ENCODE measurements at regions not wholly inside any gene's neighbourhood (a gene's known extent, or its start where the extent isn't known, plus 50 kb on each side); places are given as distances from the start of the nearest gene placed in this dataset.

DNA sequence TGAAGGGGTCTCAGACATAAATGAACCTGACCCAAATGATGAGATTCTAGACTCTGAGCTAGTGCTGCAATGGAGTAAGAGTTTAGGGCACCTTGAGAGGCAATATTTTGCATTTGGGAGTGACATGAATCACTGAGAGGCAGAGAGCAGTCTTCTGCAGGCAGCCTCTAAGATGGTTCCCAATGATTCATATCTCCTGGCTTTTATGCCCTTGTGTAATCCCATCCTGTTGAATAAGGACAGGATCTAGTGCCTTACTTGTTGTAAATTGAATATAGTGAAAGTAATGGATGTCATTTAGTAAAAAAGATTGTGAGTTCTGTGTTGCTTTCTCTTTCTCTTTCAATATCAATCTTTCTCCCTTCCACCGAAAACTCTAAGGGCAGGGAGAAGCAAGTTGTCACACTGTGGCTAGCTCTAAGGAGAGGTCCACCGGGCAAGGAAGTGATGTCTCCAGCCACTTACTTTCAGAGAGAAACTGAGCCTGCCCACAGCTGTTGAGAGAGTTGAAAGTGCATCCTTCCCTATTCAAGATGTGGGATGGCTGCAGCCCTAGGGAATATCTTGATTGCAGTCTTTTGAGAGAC lies 144.7 kb downstream of the TRIB2 start:
- TF ChIP-seq ZMYM4 (CRISPR knock-in tag; IDR thresholded peaks at IDR 0.05), result no peak
- TF ChIP-seq PHF5A (CRISPR knock-in tag; IDR thresholded peaks at IDR 0.05; ENCODE audit: low read depth, unreplicated experiment), result no peak
- TF ChIP-seq ZNF660 (CRISPR knock-in tag; IDR thresholded peaks at IDR 0.05; ENCODE audit: borderline replicate concordance, low read depth), result no peak
- no peak for TF ChIP-seq GATA4 (IDR thresholded peaks at IDR 0.05; ENCODE audit: borderline replicate concordance, low read depth)
- TF ChIP-seq ZBTB1 (CRISPR knock-in tag; IDR thresholded peaks at IDR 0.05; ENCODE audit: borderline replicate concordance), result no peak
- no peak for TF ChIP-seq NFE2L2 (IDR thresholded peaks at IDR 0.05; ENCODE audit: low read length)
- TF ChIP-seq FLYWCH1 (CRISPR knock-in tag; IDR thresholded peaks at IDR 0.05), result no peak
- no peak for TF ChIP-seq SOX6 (IDR thresholded peaks at IDR 0.05)
- TF ChIP-seq SOX6 (CRISPR knock-in tag; IDR thresholded peaks at IDR 0.05), result no peak
- TF ChIP-seq SMARCE1 (IDR thresholded peaks at IDR 0.05; ENCODE audit: borderline replicate concordance), result no peak
- no peak for TF ChIP-seq HMG20B (CRISPR knock-in tag; conservative IDR thresholded peaks at IDR 0.05)
- H3K79me2 ChIP-seq (ENCODE audit: insufficient read depth, low read length), result no peaks in the 10 kb centered on the region
- DNase-seq (ENCODE audit: low spot score), result no peak
- H3K27me3 ChIP-seq (ENCODE audit: control insufficient read depth in 1 of 2, insufficient read depth in 2 of 2, low read length in 2 of 2), result no peaks in the 10 kb centered on the region
- no peak overlapping the region for H3K27ac ChIP-seq (ENCODE audit: extremely low read length, insufficient read depth, low read length)
- ChIA-PET POLR2A (no interaction called here), CTCF (ENCODE audit: low intra/inter-chr PET ratio, low total read pairs) (no interaction called here)
- no peaks in the 10 kb centered on the region for H3K4me1 ChIP-seq (ENCODE audit: insufficient read depth, low read length)
- no peaks in the 10 kb centered on the region for H3K36me3 ChIP-seq (replicated peaks in 1 of 2; ENCODE audit: control insufficient read depth in 1 of 2, insufficient read depth in 2 of 2, low read length in 2 of 2)
- no TSS peak for BruUV-seq (replicated peaks)
- no peak overlapping the region for H3K4me3 ChIP-seq (replicated peaks in 1 of 3; ENCODE audit: insufficient read depth in 1 of 3, low read depth in 2 of 3, low read length in 3 of 3)
- no peak for FAIRE-seq
- in situ Hi-C loops (cut with HindIII; ENCODE audit: extremely low pct_ligation_motif_present, low pct_unique_long_range_greater_than_20kb) (no loop called here), intact Hi-C loops (cut with micrococcal nuclease; ENCODE audit: unreplicated experiment) (no loop called here)
- H4K20me1 ChIP-seq (ENCODE audit: insufficient read depth, low read length), result no peaks in the 10 kb centered on the region
- no peak for ATAC-seq
- peaks cover 94% of the 10 kb centered on the region for H3K9me3 ChIP-seq (ENCODE audit: low read length)
- no peak overlapping the region for H2AFZ ChIP-seq (ENCODE audit: low read length)
- WGBS (ENCODE audit: low lambda C conversion rate), result 36% methylated on average over 2 of the region's 2 CpGs
- H3K4me2 ChIP-seq (ENCODE audit: low read depth, low read length), result no peak overlapping the region
- no peak overlapping the region for H3K9ac ChIP-seq (ENCODE audit: insufficient read depth, low read depth, low read length)

GRCh38 chr2:12862541-12862940 lies 145.8 kb downstream of the TRIB2 start:
- intact Hi-C loops (cut with micrococcal nuclease; ENCODE audit: unreplicated experiment), result no loop called here
- TF ChIP-seq ZNF101 (CRISPR knock-in tag; IDR thresholded peaks at IDR 0.05; ENCODE audit: borderline replicate concordance, low read depth) (no peak), ZNF251 (CRISPR knock-in tag; IDR thresholded peaks at IDR 0.05) (no peak), ZNF530 (CRISPR knock-in tag; IDR thresholded peaks at IDR 0.05; ENCODE audit: low read depth) (no peak), ZSCAN20 (CRISPR knock-in tag; IDR thresholded peaks at IDR 0.05; ENCODE audit: borderline replicate concordance) (no peak), NRL (CRISPR knock-in tag; IDR thresholded peaks at IDR 0.05; ENCODE audit: borderline replicate concordance) (no peak), NFE2 (CRISPR knock-in tag; IDR thresholded peaks at IDR 0.05) (no peak), ATF7-NPFF (CRISPR knock-in tag; IDR thresholded peaks at IDR 0.05; ENCODE audit: low read depth) (no peak), ZNF230 (CRISPR knock-in tag; IDR thresholded peaks at IDR 0.05) (no peak), ZNF788 (CRISPR knock-in tag; IDR thresholded peaks at IDR 0.05; ENCODE audit: borderline replicate concordance) (no peak)

More at GRCh38 chr2:12862541-12862940, 145.8 kb downstream of the TRIB2 start:
- Histone ChIP-seq H3K79me2 (ENCODE audit: insufficient read depth, low read length) (no peaks in the 10 kb centered on the region), H3K27ac (ENCODE audit: extremely low read length, insufficient read depth, low read length) (no peak overlapping the region), H3K9me3 (ENCODE audit: low read length) (peaks cover 94% of the 10 kb centered on the region), H3K4me2 (ENCODE audit: low read depth, low read length) (no peak overlapping the region), H3K9ac (ENCODE audit: insufficient read depth, low read depth, low read length) (no peak overlapping the region), H3K27me3 (ENCODE audit: control insufficient read depth in 1 of 2, insufficient read depth in 2 of 2, low read length in 2 of 2) (no peaks in the 10 kb centered on the region), H4K20me1 (ENCODE audit: insufficient read depth, low read length) (no peaks in the 10 kb centered on the region), H3K4me1 (ENCODE audit: insufficient read depth, low read length) (no peaks in the 10 kb centered on the region), H3K4me3 (replicated peaks in 1 of 3; ENCODE audit: insufficient read depth in 1 of 3, low read depth in 2 of 3, low read length in 3 of 3) (no peak overlapping the region), H2AFZ (ENCODE audit: low read length) (no peak overlapping the region), H3K36me3 (replicated peaks in 1 of 2; ENCODE audit: control insufficient read depth in 1 of 2, insufficient read depth in 2 of 2, low read length in 2 of 2) (no peaks in the 10 kb centered on the region)
- FAIRE-seq (no peak), ATAC-seq (no peak), DNase-seq (ENCODE audit: low spot score) (no peak)
- no TSS peak for BruUV-seq (replicated peaks)
- ChIA-PET POLR2A (no interaction called here), CTCF (ENCODE audit: low intra/inter-chr PET ratio, low total read pairs) (no interaction called here)
- in situ Hi-C loops (cut with HindIII; ENCODE audit: extremely low pct_ligation_motif_present, low pct_unique_long_range_greater_than_20kb), result no loop called here

All from HepG2 (cell line).